Ovary (tissue), 3 donors: ENCODE measurements at regions not wholly inside any gene's neighbourhood (a gene's known extent, or its start where the extent isn't known, plus 50 kb on each side); places are given as distances from the start of the nearest gene placed in this dataset.

Experiments used
- EP300 ChIP-seq: sonication (generic); formaldehyde crosslinking; IDR thresholded peaks from one replicate; pipeline ENCODE4 v1.6.1; 2017; ENCODE audit warnings: antibody characterized with exemption
- POLR2A ChIP-seq: fragments of 450-650 bp; IDR thresholded peaks from one replicate; pipeline ENCODE4 v1.6.1; 2017; ENCODE audit warnings: antibody characterized with exemption, mild to moderate bottlenecking, moderate library complexity
- TF ChIP-seq, protein P1 (sequence below), 3 donors: fragments of 450-650 bp in 2 of 3; fragments of 200-600 bp in 1 of 3; IDR thresholded peaks; one replicate each; pipeline versions ENCODE4 v1.5.1 to v1.8.0; 2016 to 2022; ENCODE audit warnings: antibody characterized with exemption in 3 of 3, mild to moderate bottlenecking in 1 of 3
- donor health status: DM: no; HTN: no; CAD: no.

DNA sequence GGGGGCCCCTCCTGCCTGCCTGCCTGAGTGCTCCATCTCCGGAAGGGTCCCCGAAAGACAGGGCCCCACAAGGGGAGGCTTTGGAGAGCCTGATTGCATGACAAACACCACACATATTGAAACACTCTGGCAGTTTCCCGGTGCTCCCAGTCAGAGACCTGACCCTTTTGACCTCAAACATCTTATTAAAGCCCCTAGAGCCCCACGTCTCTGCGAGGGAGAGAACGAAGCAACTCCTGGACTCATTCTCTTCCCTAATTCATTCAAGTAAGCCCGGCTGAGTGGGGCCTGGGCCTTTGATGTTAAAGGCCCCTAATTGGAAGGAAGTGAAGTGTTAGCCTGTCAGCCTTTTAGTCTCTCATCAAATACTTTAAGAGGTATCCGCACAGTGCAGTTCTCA is 335.6 kb downstream of the CYRIA start:
- TF ChIP-seq EP300: no peak
- TF ChIP-seq, protein P1, sequence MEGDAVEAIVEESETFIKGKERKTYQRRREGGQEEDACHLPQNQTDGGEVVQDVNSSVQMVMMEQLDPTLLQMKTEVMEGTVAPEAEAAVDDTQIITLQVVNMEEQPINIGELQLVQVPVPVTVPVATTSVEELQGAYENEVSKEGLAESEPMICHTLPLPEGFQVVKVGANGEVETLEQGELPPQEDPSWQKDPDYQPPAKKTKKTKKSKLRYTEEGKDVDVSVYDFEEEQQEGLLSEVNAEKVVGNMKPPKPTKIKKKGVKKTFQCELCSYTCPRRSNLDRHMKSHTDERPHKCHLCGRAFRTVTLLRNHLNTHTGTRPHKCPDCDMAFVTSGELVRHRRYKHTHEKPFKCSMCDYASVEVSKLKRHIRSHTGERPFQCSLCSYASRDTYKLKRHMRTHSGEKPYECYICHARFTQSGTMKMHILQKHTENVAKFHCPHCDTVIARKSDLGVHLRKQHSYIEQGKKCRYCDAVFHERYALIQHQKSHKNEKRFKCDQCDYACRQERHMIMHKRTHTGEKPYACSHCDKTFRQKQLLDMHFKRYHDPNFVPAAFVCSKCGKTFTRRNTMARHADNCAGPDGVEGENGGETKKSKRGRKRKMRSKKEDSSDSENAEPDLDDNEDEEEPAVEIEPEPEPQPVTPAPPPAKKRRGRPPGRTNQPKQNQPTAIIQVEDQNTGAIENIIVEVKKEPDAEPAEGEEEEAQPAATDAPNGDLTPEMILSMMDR (IDR thresholded peaks at IDR 0.05): no peak
- TF ChIP-seq POLR2A: no peak
